ENCODE measurements at regions not wholly inside any gene's neighbourhood (a gene's known extent, or its start where the extent isn't known, plus 50 kb on each side); places are given as distances from the start of the nearest gene placed in this dataset.

DNA sequence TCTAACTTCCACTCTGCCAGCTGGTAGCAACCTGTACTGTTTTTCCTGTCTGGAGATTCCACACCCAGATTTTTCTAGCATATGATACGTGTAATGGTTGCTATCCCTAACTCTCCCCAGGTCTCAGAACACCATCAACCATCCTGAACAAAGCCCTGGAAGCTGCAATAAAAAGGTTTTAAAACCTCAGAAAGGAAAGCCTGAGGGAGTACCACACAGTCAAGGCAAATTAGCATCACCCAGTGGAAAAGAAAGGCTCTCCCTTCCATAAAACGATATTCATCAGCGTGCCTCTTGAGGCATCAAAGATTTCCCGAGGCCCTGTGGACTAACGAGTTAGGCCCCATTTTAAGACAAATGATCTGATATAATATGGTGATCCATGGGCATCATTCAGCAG lies 421.0 kb downstream of the ADGRL2 start:
- DNase-seq (ENCODE audit: low read depth in 2 of 2): no peak

DNA sequence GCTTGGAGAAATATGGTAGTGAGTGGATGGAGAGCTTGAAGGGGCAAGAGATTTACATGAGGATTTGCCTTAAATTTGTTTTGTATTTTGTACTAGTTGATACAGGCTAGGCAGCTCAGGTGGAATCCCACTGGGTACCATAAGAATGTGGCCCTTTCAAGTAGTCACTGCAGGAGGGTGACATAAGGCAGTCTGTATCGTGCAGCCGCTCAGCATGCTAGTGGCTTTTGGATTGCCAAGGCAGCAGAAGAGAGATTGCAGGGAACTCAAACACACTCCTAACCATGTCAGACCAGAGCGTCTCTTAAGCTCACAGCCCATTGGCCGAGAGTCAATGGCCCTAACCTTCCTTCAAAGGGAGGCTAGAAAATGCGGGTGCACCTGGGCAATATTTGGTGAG lies 420.0 kb downstream of the ADGRL2 start:
- no peak for DNase-seq (ENCODE audit: low read depth in 2 of 2)

DNA sequence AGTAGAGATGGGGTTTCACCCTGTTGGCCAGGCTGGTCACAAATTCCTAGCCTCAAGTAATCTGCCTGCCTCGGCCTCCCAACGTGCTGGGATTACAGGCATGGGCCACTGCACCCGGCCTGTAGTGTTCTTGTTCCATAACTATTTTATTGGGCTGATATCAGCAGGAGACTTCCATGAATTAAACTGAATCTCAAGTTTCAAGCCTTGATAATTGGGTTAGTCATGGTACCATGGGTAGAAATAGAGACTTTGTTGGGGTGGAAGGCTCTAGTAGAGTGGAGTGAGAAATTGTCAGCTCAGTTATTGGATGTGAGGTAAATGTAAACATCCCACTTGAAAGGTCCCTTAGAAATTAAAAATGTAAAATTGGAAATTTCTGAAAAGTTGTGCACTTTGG lies 419.1 kb downstream of the ADGRL2 start:
- no peak for DNase-seq (ENCODE audit: low read depth in 2 of 2)

DNA sequence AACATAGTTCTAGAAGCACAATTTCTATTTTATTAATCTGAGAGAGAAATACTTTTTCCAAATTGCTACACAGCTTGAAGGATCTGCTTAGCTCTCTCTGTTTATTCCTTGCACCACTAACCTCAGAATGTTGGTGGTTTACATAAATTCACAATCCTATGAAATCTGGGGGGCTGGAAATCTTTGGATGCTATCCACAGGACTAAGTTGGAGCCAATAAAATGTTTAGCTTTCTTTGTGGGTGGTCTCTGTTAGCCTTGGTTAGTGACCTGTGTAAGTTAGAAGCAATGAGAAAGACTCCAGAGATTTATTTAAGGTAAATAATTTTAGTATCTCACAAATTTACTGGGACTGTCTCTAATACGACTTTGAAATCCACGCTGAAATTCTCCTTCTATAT lies 418.1 kb downstream of the ADGRL2 start:
- DNase-seq (ENCODE audit: low read depth in 2 of 2): no peak

DNA sequence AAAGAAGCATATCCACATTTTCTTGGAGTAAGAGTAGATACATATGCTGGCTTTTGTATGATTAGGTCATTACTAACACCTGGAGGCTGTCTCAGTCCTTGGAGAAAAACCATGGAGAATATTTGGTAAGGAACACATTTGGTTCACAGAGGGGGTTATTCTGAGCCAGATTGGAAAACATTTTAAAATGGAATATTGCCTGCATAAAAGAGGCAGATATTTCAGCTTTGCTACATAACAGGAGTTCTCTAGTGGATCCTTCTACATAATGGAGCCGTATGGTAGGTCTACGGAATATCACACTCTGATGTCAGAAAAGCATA lies 415.1 kb downstream of the ADGRL2 start:
- no peak for DNase-seq (ENCODE audit: low read depth in 2 of 2)

DNA sequence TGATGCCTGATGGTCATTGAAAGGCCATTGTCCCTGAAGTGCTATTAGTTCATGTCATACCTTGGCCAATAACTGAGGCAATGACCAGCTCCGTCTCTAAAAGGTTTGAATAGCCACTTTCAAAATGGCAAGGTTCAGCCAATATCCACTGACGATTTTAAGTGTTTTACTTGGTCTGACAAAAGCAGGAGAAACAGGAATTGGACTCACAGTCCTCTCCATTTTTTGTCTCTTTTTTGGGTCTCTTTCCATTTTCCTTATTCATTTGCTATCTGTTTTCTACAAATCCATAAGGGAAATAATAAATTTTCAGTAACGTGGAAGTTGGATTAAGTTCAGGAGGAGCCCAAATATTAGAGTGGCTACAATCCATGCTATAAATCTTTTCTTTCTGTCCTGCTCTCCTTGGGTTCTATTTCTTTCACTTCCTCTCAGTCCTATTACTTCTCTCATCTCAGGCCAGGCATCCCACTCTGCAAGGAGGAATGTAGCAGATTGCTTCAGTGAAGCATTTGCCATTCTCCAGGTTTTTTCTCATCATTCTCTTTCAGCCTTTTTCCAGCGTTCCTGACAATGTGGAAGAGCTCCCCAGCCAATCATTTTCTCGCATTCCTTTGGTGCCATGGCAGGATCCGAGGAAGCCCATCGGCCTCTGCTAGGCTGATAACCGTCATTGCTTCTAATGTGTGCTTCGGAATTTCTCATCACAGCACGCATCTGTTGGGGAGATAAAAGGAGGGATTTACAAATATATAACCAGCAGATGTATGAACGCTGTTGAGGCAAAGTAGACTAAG lies 414.5 kb downstream of the ADGRL2 start:
- no peak for DNase-seq (ENCODE audit: low read depth in 2 of 2)

DNA sequence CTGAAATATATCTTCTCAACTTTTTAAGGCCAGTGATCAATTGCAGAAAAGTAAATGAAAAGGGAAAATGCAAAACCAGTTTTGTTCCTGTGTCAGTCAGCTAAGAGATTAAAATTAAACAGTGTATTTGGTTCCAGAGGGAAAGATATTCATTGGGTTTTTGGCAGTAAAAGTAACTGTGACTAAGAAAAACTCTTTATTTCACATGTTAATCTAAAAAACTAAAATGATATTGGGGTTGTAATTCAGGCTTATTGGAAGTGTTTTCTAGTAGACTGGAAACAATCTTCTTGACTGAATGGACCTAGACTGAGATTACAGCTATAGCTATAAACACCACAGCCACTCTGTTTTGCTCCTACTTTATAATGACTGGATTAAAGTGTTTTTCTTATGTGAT lies 413.9 kb downstream of the ADGRL2 start:
- no peak for DNase-seq (ENCODE audit: low read depth in 2 of 2)

DNA sequence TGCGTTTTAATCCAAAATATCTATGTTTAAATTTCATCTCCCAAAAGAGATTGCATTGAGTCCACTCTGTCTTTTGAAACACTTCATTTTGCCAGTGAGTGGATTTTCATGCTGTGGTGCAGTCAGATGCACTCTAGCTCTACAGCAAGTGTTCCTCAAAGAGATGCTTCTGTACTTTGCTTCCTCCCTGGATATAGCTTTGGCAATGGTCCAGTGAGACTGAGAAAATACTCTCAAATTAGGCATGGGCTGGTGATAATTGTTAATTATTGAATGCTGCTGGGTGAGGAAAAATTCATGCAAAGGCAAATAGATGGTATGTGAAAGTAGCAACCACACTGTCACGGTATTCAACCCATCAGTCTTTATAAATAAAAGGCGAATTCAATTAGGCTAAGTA lies 396.9 kb downstream of the ADGRL2 start:
- DNase-seq (ENCODE audit: low read depth in 2 of 2): no peak

DNA sequence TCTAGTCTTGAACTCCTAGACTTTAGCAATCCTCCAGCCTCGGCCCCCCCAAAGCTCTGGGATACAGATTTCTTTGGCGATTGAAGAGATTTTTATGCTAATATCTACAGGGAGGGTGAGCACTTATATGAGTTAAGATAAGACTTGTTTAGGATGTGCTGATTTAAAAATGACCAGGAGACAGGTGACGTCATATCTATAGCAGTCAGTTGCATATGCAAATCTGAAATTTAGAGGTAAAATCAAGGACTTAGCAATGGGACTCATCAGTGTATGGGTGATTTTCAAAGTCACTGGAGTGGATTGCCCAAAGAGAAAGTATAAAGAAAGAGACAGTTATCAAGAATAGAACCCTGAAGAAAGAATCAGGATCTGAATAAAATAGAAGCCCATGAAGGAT lies 394.5 kb downstream of the ADGRL2 start:
- DNase-seq (ENCODE audit: low read depth in 2 of 2): no peak

DNA sequence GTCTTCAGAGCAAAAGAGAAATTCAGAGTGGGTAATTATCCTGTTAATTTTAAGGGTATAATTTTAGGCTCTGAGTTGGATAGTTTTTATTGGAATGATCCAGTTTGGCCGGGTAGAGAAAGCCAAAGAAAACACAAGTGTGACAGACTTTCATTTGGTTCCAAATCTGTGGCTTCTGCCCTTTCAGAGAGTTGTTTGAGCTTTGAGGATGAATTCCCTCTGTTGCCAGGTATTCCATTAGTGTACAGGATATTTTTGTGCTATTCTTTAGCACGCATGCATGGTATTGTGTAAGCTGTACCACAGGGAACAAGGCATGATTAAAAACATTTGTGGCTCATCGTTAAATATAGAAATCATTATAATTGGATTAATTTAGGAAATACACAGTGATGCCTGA lies 384.4 kb downstream of the ADGRL2 start:
- no peak for DNase-seq (ENCODE audit: low read depth in 2 of 2)

DNA sequence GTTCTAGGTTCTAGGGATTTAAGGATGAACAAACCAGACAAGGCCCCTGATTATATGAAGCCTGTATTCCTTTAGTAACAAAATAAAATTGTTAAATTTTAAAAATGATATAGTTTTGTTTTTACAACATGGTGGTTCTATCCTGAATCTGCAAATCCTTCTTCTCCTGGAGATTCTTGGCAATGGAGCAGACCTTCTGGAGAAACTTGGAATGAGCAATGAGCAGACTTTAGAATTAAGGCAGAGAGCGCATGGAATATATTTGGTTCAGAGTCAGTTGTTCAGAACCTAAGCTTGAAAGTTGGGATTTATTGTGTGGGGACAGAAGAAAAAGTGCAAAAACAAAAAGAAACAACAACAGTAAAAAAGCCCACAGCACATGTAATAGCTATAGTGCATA lies 381.1 kb downstream of the ADGRL2 start:
- DNase-seq (ENCODE audit: low read depth in 2 of 2): no peak

DNA sequence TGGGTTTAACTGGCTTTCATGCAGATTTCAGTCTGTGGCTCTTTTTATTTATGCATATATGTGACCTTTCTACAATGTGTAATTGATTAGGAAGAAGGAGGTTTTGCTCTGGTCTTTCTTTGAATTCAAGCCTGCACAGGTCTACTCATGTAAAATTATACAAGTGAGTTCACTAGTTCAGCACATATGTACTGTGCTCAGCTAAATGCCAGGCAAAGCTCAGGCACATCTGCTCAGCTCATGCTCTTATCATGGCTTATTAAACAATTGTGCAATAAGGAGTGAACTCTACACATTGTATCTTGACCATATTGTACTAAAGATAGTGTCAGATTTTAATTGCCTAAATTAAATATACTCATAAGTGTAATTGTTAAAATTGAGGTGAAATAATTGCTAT lies 378.4 kb downstream of the ADGRL2 start:
- DNase-seq (ENCODE audit: low read depth in 2 of 2): no peak

DNA sequence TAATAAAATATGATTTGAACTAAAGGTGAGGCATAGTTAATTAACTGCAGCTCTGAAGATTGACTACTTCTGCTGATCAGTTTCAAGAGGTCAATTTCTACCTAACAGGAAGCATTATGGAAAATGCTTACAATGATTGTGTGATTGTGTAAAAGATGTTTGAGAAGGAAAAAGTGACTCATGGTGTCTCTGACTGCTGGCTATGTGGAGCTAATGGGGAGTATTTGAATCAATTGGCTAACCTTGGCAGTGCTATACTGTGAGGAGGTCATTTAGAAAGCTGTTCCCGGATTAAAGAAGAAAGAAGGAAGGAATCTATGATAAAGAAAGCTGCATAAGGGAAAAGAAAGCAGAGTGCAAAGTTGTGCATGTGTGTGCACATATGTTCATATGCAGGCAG lies 376.5 kb downstream of the ADGRL2 start:
- no peak for DNase-seq (ENCODE audit: low read depth in 2 of 2)

DNA sequence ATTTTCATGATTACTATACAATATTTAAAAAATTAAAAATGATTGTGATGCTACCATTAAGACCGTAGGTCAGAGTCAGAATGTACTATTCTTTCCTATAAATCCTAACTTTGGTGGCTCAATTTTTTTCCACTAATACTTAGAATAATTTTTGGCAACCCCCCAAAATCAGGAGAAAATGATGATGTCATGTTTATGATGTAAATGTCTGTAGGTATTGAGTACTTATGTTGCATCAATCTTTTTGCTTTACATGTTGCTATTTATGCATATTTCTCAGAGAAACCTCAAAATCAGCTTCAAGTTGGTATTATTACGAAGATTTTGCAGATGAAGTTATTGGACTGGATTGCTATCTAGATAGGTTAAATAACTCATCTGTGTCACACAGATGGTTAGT lies 371.2 kb downstream of the ADGRL2 start:
- no peak for DNase-seq (ENCODE audit: low read depth in 2 of 2)

DNA sequence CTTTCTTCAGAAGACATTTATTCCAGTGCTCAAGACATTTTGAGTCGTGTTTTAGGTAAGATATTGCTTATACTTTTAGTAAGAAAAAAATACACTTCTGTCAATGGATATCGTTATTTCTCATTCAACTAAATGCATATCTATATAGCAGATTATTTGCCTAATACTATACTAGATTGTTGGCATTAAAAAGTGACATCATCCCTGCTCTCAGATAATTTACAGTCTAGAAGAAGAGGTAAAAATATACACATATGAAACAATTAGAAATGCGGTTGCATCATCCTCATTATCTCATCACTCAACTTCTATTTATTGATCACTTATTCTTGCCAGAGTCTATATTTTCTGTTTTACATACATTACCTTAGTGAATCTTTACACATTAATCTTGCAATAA lies 367.7 kb downstream of the ADGRL2 start:
- no peak for DNase-seq (ENCODE audit: low read depth in 2 of 2)

DNA sequence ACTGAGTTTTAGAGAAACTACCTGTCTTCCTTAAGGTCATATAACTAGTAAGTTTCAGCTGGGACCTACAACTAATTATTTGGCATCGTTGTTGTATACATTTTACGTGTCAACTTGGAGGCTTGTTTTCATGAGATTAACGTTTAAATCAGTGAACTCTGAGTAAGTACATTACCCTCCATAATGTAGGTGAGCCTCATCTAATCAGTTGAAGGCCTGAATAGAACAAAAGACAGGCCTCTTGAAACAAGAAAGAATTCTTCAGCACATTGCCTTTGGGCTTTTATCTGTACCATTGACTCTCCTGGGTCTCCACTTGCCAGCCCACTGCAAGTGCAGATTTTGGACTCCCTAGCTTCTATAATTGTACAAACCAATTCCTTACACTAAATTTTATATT lies 364.6 kb downstream of the ADGRL2 start:
- DNase-seq (ENCODE audit: low read depth in 2 of 2): no peak

DNA sequence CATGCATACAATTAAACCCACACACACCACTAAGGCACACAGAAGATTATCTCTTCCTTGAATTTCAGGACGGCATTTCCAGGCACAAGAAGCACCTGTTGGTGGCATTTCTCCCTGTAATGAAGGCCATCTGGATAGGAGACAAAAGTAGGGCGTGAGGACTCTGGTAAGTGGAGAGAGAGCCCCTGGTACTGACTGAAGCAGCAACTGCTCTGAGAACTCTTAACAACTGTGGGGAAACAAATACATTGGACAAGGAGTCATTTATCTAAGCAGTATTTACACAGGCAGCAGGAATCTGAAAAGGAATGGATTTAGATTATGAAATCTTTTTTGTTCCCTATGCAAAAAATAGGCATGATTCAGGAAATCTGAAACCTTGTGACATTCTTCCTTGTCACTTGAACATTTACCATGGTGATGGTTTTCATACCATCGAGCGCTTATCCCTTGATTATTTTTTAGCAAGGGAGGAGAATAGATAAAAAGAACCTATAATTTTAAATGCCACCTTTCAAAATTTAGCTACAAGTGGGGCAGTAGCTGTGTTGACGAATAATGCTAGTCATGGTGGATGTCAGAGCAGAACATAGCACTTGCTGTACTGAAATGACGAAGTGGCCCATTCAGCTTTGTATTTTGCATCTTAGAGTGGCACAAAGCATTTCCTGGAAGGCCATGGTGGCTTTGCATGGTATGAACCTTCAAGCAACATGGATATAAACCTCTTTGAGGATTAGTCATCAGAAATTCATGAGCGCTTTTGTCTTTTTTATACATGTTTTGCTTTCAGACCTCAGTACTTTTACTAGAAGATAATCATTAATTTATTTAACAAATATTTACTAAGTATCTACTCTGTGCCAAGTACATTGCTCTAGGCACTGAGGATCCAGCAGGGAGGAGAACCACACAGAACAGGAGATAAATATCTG lies 362.0 kb downstream of the ADGRL2 start:
- no peak for DNase-seq (ENCODE audit: low read depth in 2 of 2)

DNA sequence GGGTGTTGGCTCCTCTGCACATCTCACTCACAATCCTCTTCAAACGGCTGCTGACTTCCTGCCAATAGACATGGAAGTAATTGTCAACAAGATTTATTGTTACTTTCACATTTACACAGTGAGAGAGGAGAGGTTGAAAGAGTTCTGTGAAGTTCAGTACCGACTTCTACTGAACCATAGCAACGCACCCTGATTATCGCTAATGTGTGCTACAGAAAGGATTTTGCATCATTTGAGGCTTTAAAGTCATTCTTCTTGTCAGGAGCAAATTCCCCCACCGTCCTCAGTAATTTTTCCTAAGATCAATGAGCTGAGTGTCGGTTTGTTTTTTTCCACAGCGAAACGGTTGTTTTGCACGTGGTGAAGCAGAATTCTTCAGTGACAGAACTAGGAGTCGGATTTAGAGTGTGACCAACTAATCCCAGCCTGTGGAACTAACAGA lies 361.0 kb downstream of the ADGRL2 start:
- DNase-seq (ENCODE audit: low read depth in 2 of 2): no peak

DNA sequence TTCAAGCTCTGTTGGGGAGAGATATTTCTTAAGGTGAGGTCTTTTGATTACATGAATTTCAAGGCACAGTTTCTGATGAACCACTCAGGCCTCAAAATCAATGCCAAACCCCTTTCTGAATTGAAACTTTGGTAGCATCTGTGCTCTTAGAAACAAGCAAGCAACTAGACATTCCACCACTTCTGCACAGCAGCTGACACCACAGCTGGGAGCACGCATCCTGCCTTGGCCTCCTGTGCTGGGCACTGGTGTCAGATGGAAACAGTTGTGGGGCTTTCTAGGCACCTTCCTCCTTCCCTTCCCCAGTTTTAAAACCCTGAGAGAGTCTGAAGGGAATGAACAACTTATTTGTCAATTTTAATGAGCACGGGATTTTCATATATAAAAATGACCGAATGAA lies 360.2 kb downstream of the ADGRL2 start:
- no peak for DNase-seq (ENCODE audit: low read depth in 2 of 2)

DNA sequence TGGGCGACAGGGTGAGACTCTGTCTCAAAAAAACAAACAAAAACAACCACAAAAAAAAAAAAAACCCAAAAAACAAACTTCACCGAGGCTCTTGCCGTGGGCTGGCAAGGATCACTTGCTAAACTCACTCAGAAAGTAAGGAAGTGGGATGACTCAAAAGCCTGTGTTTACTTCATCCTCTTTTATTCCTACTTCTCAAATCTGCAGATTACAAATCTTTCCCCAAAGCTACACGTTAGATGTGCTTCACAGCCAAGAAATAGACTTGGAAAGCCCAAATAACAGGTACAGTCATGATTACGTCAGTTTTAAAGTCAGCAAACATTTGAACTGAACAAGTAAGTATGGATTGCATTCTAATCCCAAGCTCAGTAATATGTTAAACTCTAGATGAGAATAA lies 359.3 kb downstream of the ADGRL2 start:
- no peak for DNase-seq (ENCODE audit: low read depth in 2 of 2)

DNA sequence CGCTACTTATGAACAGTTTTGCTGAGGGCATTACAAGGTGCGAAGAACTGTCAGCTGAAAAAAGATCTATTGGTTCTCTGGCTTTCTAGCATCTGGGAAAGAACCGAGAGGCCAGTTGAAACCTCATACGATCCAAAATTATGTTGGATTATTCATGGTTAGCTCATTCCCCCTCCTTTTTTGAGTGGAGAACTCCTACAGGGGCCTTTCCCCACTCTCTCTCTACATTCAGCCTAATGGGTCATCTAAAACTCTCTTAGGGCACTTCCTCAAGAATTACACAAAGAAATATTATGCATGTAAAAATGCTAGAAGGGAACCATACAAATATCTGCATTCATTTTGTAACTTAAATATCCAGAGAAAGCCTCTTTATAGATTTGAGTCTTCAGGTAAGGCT lies 358.2 kb downstream of the ADGRL2 start:
- no peak for DNase-seq (ENCODE audit: low read depth in 2 of 2)

DNA sequence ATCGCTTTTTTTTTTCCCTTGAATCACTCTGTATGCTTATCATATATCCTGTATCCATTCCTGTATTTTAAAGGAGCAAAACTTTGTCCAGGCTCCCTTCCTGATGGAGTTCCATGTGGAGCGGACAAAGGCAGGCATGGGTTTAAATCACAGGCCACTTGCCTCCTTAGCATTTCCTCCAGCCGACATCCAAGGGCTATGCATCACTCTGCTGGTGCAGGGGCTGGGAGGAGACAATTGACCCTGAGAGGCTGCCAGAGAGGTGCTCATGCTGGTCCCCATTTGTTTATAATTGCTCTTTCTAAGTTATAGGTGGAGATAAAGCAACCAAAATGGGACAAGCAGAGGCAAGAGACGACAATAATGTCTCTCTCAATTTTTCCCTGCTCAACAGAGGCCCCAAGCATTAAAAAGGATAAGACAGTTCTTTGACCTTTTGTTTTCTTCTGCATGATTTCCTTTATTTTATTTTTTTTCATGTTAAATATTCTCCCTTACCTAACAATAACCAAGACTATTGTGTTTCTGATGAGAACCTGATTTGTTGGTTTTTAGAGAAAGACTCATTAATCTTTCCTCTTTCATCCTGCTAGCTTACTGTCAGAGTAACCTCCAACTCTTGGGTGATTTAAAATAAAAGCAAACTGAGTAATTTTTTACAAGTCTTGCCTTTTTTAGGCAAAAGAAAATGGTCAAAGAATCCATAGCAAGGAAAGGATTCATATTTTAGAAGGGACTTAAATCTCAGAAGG lies 353.7 kb downstream of the ADGRL2 start:
- no peak for DNase-seq (ENCODE audit: low read depth in 2 of 2)

DNA sequence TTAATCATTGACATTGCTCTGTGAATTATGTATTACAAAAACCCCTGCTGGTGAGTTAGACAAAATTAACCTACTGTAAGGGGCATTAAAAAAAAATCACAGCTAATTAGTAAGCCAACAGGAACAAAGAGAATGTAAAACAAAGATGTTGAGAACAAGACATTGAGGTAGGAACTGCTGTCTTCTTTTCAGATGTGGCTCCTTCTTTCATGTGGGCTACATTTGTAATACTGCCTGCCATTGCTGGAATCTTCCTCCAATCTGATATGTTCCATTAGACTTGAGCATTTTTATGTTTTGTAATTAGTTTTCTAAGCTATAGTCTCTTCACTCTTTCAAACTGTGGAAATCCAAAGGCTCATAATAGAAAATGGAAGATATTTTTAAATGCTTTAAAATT lies 353.0 kb downstream of the ADGRL2 start:
- no peak for DNase-seq (ENCODE audit: low read depth in 2 of 2)

All from stimulated activated CD4-positive, alpha-beta T cell treated with anti-CD3 and anti-CD28 coated beads, Interleukin-1b, Interleukin-23, amount 100 ng/mL, for 1 hour (primary cell).